MCF 10A (cell line): ENCODE measurements at regions not wholly inside any gene's neighbourhood (a gene's known extent, or its start where the extent isn't known, plus 50 kb on each side); places are given as distances from the start of the nearest gene placed in this dataset.

Experiments used
- BruUV-seq: library from RNA; stranded (reverse); fragments of 400-500 nt; replicated peaks from 2 replicates; lab custom pipeline; 2021; lab: Mats Ljungman, UMichigan
- CTCF ChIA-PET: fragments of 300-600 bp; sonication (Branson Sonifier 250); formaldehyde crosslinking; extraction: SDS; loops from one replicate; lab custom pipeline; 2021; ENCODE audit warnings: antibody characterized with exemption, inconsistent platforms; lab: Yijun Ruan, JAX
- POLR2A ChIA-PET: fragments of 300-600, 350-650 bp; sonication (Branson Sonifier 250); formaldehyde crosslinking; extraction: SDS; loops from one replicate; lab custom pipeline; 2020; ENCODE audit warnings: antibody characterized with exemption, inconsistent platforms; lab: Yijun Ruan, JAX
- DNase-seq: peaks from one replicate; pipeline ENCODE4 v3.0.0-alpha.2; 2018; ENCODE audit not compliant: unreplicated experiment
- H3K27ac Mint-ChIP-seq: one replicate; pipeline ENCODE4 v1.8.0; 2022; ENCODE audit warnings: mild to moderate bottlenecking, low read depth, mixed read lengths; ENCODE audit not compliant: unreplicated experiment
- H3K27me3 Mint-ChIP-seq: one replicate; pipeline ENCODE4 v1.8.0; 2022; ENCODE audit warnings: mixed read lengths; ENCODE audit not compliant: insufficient read depth, unreplicated experiment
- H3K36me3 Mint-ChIP-seq: one replicate; pipeline ENCODE4 v1.8.0; 2022; ENCODE audit warnings: mild to moderate bottlenecking, moderate library complexity, mixed read lengths; ENCODE audit not compliant: insufficient read depth, unreplicated experiment
- H3K4me1 Mint-ChIP-seq: one replicate; pipeline ENCODE4 v1.8.0; 2022; ENCODE audit warnings: mixed read lengths; ENCODE audit not compliant: insufficient read depth, unreplicated experiment
- H3K4me3 Mint-ChIP-seq: one replicate; pipeline ENCODE4 v1.8.0; 2022; ENCODE audit warnings: mild to moderate bottlenecking, moderate library complexity, mixed read lengths; ENCODE audit not compliant: unreplicated experiment
- H3K9me3 Mint-ChIP-seq: one replicate; pipeline ENCODE4 v1.8.0; 2022; ENCODE audit warnings: mixed read lengths; ENCODE audit not compliant: unreplicated experiment
- CTCF ChIP-seq: fragments of 200-600 bp; IDR thresholded peaks from one replicate; pipeline ENCODE4 v1.8.0; 2022; ENCODE audit warnings: antibody characterized with exemption, mild to moderate bottlenecking; ENCODE audit not compliant: unreplicated experiment
- intact Hi-C: fragments of 100-400 bp; cut with micrococcal nuclease; formaldehyde crosslinking; loops from 2 replicates; pipeline ENCODE4 v1.14.1; 2022

- ChIA-PET CTCF (interaction anchor here (0.7 kb wide), 1 partner anchor 10 kb away, joined by 3 read pairs; no protein-coding TSS in a partner anchor), POLR2A (interaction anchor here (0.7 kb wide), 1 partner anchor 26 kb away, joined by 3 read pairs; no protein-coding TSS in a partner anchor)
- intact Hi-C loops, result no loop called here
- H3K9me3 Mint-ChIP-seq, result peaks cover 6% of the 10 kb centered on the region
- no TSS peak for BruUV-seq
- no peak for TF ChIP-seq CTCF
- no peaks in the 10 kb centered on the region for H3K27me3 Mint-ChIP-seq
- no peak overlapping the region for H3K4me3 Mint-ChIP-seq
- H3K4me1 Mint-ChIP-seq, result peaks cover 8% of the 10 kb centered on the region
- H3K27ac Mint-ChIP-seq, result no peak overlapping the region
- no peaks in the 10 kb centered on the region for H3K36me3 Mint-ChIP-seq
- no peak for DNase-seq
Observed at GRCh38 chr5:143470120-143470519, 66.6 kb upstream of the NR3C1 start.

GRCh38 chr5:143469125-143469524 lies 65.6 kb upstream of the NR3C1 start:
- H3K4me3 Mint-ChIP-seq, result no peak overlapping the region
- no TSS peak for BruUV-seq
- POLR2A ChIA-PET, result interaction anchor here (1.0 kb wide), 1 partner anchor 10 kb away, joined by 3 read pairs; no protein-coding TSS in a partner anchor
- peaks cover 8% of the 10 kb centered on the region for H3K4me1 Mint-ChIP-seq
- H3K36me3 Mint-ChIP-seq, result no peaks in the 10 kb centered on the region
- no peaks in the 10 kb centered on the region for H3K27me3 Mint-ChIP-seq
- DNase-seq, result no peak
- intact Hi-C loops, result no loop called here
- no peak for TF ChIP-seq CTCF
- CTCF ChIA-PET, result no interaction called here
- H3K9me3 Mint-ChIP-seq, result peaks cover 7% of the 10 kb centered on the region
- no peak overlapping the region for H3K27ac Mint-ChIP-seq

GRCh38 chr5:143466632-143467031 lies 63.1 kb upstream of the NR3C1 start:
- Mint-ChIP-seq H3K27me3 (no peaks in the 10 kb centered on the region), H3K9me3 (peaks cover 7% of the 10 kb centered on the region), H3K27ac (no peak overlapping the region), H3K4me1 (peaks cover 8% of the 10 kb centered on the region), H3K36me3 (no peaks in the 10 kb centered on the region), H3K4me3 (no peak overlapping the region)
- intact Hi-C loops, result no loop called here
- no peak for TF ChIP-seq CTCF
- POLR2A ChIA-PET, result interaction anchor here (0.7 kb wide), 1 partner anchor 134 kb away, joined by 3 read pairs; no protein-coding TSS in a partner anchor
- no TSS peak for BruUV-seq
- CTCF ChIA-PET, result interaction anchor here (0.5 kb wide), 1 partner anchor 226 kb away, joined by 5 read pairs; no protein-coding TSS in a partner anchor
- DNase-seq, result no peak

GRCh38 chr5:143464723-143465490 lies 61.4 kb upstream of the NR3C1 start:
- POLR2A ChIA-PET, result no interaction called here
- H3K4me1 Mint-ChIP-seq, result no peaks in the 10 kb centered on the region
- intact Hi-C loops, result no loop called here
- DNase-seq, result no peak
- H3K27ac Mint-ChIP-seq, result no peak overlapping the region
- no peak for TF ChIP-seq CTCF
- H3K36me3 Mint-ChIP-seq, result no peaks in the 10 kb centered on the region
- no TSS peak for BruUV-seq
- CTCF ChIA-PET, result interaction anchor here (0.6 to 0.7 kb wide), 2 partner anchors 221 to 270 kb away, joined by 3 to 4 read pairs; no protein-coding TSS in a partner anchor
- H3K4me3 Mint-ChIP-seq, result no peak overlapping the region
- peaks cover 7% of the 10 kb centered on the region for H3K9me3 Mint-ChIP-seq
- H3K27me3 Mint-ChIP-seq, result no peaks in the 10 kb centered on the region
